HL-60 (cell line): ENCODE measurements at regions not wholly inside any gene's neighbourhood (a gene's known extent, or its start where the extent isn't known, plus 50 kb on each side); places are given as distances from the start of the nearest gene placed in this dataset.

Experiments
- DNase-seq, 2 experiments: peaks; one replicate each; pipeline ENCODE4 v3.0.0-alpha.2; 2010 to 2020; ENCODE audit warnings: low read depth in 1 of 2, low spot score in 1 of 2
- H3K27ac ChIP-seq: fragments of 250-450 bp; sonication (Bioruptor Pico); replicated peaks from 2 replicates; pipeline ENCODE4 v1.5.1; 2020; ENCODE audit warnings: mild to moderate bottlenecking, moderate library complexity
- H3K27me3 ChIP-seq: fragments of 250-450 bp; sonication (Bioruptor Pico); 2 replicates; pipeline ENCODE4 v1.5.1; 2021; ENCODE audit warnings: mild to moderate bottlenecking, moderate library complexity; ENCODE audit not compliant: insufficient read depth, poor library complexity, severe bottlenecking
- H3K4me3 ChIP-seq: replicated peaks from 2 replicates; pipeline ENCODE4 v1.5.1; 2011; ENCODE audit warnings: mild to moderate bottlenecking, control low read depth, low read length; ENCODE audit not compliant: insufficient read depth
- GABPA ChIP-seq: IDR thresholded peaks from 2 replicates; pipeline ENCODE4 v1.6.1; 2012; ENCODE audit warnings: low read depth
- POLR2AphosphoS5 ChIP-seq: IDR thresholded peaks from 2 replicates; pipeline ENCODE4 v1.6.1; 2012; ENCODE audit warnings: low read depth
- SPI1 ChIP-seq: IDR thresholded peaks from 2 replicates; pipeline ENCODE4 v1.6.1; 2012; ENCODE audit warnings: low read depth, mild to moderate bottlenecking, borderline replicate concordance
- TF ChIP-seq, protein P1 (sequence below): IDR thresholded peaks from one replicate; pipeline ENCODE4 v1.5.1; 2011; ENCODE audit warnings: low read length, control low read depth, inconsistent platforms; ENCODE audit not compliant: insufficient read depth
- TF ChIP-seq, protein P2 (sequence below): IDR thresholded peaks from 2 replicates; pipeline ENCODE4 v1.6.1; 2012; ENCODE audit warnings: low read depth; ENCODE audit not compliant: insufficient replicate concordance

DNA sequence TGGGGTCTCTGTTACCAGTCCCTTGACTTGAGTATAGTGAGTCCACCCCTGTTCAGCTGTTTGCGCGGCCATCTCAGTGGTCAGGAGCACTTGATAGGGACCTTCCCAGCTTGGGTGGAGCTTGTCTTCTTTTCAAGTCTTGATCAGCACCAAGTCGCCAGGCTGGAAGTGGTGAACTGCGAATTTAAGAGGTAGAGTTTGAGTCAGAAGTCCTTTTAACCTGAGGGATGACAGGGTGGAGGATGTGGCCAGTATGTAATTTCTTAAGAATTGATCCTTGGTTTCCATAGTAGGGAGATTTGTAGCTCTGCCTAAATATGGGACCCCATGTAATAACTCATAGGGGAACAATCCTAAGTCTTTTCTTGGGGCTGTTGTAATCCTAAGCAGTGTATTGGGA, 86.3 kb upstream of the XCR1 start:
- Histone ChIP-seq H3K27ac (no peak overlapping the region), H3K4me3 (no peak overlapping the region)
- TF ChIP-seq, protein P1, sequence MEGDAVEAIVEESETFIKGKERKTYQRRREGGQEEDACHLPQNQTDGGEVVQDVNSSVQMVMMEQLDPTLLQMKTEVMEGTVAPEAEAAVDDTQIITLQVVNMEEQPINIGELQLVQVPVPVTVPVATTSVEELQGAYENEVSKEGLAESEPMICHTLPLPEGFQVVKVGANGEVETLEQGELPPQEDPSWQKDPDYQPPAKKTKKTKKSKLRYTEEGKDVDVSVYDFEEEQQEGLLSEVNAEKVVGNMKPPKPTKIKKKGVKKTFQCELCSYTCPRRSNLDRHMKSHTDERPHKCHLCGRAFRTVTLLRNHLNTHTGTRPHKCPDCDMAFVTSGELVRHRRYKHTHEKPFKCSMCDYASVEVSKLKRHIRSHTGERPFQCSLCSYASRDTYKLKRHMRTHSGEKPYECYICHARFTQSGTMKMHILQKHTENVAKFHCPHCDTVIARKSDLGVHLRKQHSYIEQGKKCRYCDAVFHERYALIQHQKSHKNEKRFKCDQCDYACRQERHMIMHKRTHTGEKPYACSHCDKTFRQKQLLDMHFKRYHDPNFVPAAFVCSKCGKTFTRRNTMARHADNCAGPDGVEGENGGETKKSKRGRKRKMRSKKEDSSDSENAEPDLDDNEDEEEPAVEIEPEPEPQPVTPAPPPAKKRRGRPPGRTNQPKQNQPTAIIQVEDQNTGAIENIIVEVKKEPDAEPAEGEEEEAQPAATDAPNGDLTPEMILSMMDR: no peak
- no peak for TF ChIP-seq SPI1

DNA sequence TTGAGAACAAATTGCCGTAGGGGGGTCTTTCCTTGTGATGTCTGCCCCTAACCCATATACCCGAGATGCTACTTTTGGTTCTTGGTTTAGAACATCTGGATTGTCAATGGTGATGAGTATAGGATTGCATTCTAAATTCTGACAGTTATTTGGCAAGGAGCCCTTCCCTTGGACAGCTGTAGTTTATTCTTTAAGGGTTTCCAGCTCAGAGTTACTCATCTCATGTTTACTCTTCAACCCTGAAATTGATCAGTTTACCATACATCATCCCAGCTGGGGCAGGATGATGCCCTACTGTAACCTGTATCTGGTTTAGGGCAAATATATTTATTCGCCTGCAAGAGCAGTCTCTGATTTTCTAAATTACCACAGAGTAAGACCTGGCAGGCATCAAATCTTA, 85.7 kb upstream of the XCR1 start:
- no peak overlapping the region for H3K4me3 ChIP-seq
- no peak for DNase-seq
- no peak overlapping the region for H3K27ac ChIP-seq
- no peaks in the 10 kb centered on the region for H3K27me3 ChIP-seq
- TF ChIP-seq GABPA (no peak), SPI1 (no peak), POLR2AphosphoS5 (no peak)
- TF ChIP-seq, protein P1: no peak
- TF ChIP-seq, protein P2, sequence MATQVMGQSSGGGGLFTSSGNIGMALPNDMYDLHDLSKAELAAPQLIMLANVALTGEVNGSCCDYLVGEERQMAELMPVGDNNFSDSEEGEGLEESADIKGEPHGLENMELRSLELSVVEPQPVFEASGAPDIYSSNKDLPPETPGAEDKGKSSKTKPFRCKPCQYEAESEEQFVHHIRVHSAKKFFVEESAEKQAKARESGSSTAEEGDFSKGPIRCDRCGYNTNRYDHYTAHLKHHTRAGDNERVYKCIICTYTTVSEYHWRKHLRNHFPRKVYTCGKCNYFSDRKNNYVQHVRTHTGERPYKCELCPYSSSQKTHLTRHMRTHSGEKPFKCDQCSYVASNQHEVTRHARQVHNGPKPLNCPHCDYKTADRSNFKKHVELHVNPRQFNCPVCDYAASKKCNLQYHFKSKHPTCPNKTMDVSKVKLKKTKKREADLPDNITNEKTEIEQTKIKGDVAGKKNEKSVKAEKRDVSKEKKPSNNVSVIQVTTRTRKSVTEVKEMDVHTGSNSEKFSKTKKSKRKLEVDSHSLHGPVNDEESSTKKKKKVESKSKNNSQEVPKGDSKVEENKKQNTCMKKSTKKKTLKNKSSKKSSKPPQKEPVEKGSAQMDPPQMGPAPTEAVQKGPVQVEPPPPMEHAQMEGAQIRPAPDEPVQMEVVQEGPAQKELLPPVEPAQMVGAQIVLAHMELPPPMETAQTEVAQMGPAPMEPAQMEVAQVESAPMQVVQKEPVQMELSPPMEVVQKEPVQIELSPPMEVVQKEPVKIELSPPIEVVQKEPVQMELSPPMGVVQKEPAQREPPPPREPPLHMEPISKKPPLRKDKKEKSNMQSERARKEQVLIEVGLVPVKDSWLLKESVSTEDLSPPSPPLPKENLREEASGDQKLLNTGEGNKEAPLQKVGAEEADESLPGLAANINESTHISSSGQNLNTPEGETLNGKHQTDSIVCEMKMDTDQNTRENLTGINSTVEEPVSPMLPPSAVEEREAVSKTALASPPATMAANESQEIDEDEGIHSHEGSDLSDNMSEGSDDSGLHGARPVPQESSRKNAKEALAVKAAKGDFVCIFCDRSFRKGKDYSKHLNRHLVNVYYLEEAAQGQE: no peak

More for the DNA sequence above, 86.3 kb upstream of the XCR1 start:
- no peaks in the 10 kb centered on the region for H3K27me3 ChIP-seq
- DNase-seq: no peak

DNA sequence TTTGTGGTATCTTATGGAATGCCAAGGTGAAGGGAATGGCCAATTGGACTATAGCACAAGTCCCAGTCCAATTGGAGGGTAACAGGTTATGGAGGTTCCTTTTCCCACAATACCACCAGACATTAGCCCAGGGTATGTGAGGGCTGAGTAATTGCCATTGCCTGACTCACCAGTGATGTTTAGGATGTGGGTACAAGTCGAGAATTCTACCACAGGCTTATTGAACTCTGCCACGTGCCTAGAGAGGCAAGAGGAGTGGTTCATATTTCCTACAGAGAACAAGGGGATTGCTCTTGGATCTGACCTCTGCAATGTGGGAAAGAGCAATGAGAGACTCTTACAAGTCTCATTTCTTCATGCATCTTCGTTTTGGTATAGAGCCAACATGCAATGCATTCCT, 85.0 kb upstream of the XCR1 start:
- H3K27ac ChIP-seq: peak overlapping the region; percentile 63
- DNase-seq: no peak

More for the DNA sequence above, 85.0 kb upstream of the XCR1 start:
- TF ChIP-seq POLR2AphosphoS5 (no peak), SPI1 (no peak), GABPA (no peak)
- TF ChIP-seq, protein P2: no peak
- TF ChIP-seq, protein P1: no peak
- no peaks in the 10 kb centered on the region for H3K27me3 ChIP-seq
- H3K4me3 ChIP-seq: no peak overlapping the region
